Heart right ventricle (tissue), 16 donors: ENCODE measurements at regions not wholly inside any gene's neighbourhood (a gene's known extent, or its start where the extent isn't known, plus 50 kb on each side); places are given as distances from the start of the nearest gene placed in this dataset.

Experiments used
- ATAC-seq, 8 donors: fragments of 200-7000 bp; cut with Tn5 transposase; one replicate each; pipeline ENCODE4 v1.9.1; 2020; ENCODE audit warnings: mild to moderate bottlenecking in 8 of 8, moderate library complexity in 8 of 8, moderate number of reproducible peaks in 1 of 8
- DNase-seq, 2 donors: peaks; one replicate each; pipeline ENCODE4 v3.0.0-alpha.2; 2020
- H3K27ac ChIP-seq, 10 donors: fragments of 200-600 bp; sonication (generic) in 2 of 10; one replicate each; pipeline versions ENCODE4 v1.5.0 to v1.8.0; 2020 to 2022; ENCODE audit warnings: mild to moderate bottlenecking in 3 of 10
- H3K27me3 ChIP-seq, 7 donors: fragments of 200-600 bp; one replicate each; pipeline ENCODE4 v1.8.0; 2021 to 2022; ENCODE audit warnings: mild to moderate bottlenecking in 2 of 7
- H3K36me3 ChIP-seq, 9 donors: fragments of 200-600 bp; sonication (generic) in 1 of 9; one replicate each; pipeline versions ENCODE4 v1.5.0 to v1.8.0; 2020 to 2022; ENCODE audit warnings: mild to moderate bottlenecking in 2 of 9
- H3K4me1 ChIP-seq, 9 donors: fragments of 200-600 bp; sonication (generic) in 1 of 9; one replicate each; pipeline versions ENCODE4 v1.5.0 to v1.8.0; 2020 to 2022; ENCODE audit warnings: mild to moderate bottlenecking in 4 of 9
- H3K4me3 ChIP-seq, 10 donors: fragments of 200-600 bp; sonication (generic) in 2 of 10; one replicate each; pipeline versions ENCODE4 v1.5.0 to v1.8.0; 2020 to 2022; ENCODE audit warnings: mild to moderate bottlenecking in 7 of 10, moderate library complexity in 2 of 10
- H3K9me3 ChIP-seq, 11 donors: fragments of 200-600 bp in 10 of 11; sonication (generic) in 2 of 11; one replicate each; pipeline versions ENCODE4 v1.5.0 to v1.8.0; 2013 to 2022; ENCODE audit warnings: mild to moderate bottlenecking in 2 of 11, control low read depth in 1 of 11, moderate library complexity in 1 of 11
- WGBS, 2 donors: extraction: QIAGEN DNeasy Blood & Tissue Kit; methylation state at CpG; one replicate each; pipeline ENCODE4 v1.1.7; 2013; ENCODE audit warnings: inconsistent platforms in 1 of 2; 5-methylcytosine and 5-hydroxymethylcytosine counted together
- intact Hi-C, 10 donors: fragments of 100-400 bp; cut with DNase I; formaldehyde crosslinking; loops; one replicate each; pipeline versions ENCODE4 v1.11.1 to v1.14.2; 2022
- TF ChIP-seq, protein P1 (sequence below), 9 donors: fragments of 200-600 bp; sonication (generic) in 2 of 9; IDR thresholded peaks; one replicate each; pipeline versions ENCODE4 v1.5.0 to v1.8.0; 2021 to 2022; ENCODE audit warnings: antibody characterized with exemption in 9 of 9, mild to moderate bottlenecking in 5 of 9, moderate library complexity in 1 of 9
- donor health status: Arrhythmogenic right ventricular cardiomyopathy.
- donor health status: ischemic (EF 13 %, LVEDD 7.1; RV severe dilation, severe dysfunction).
- donor health status: healthy with polysubstance abuse.
- donor health status: DM: no; HTN: yes; CAD: no.
- donor health status: DM: no; HTN: no; CAD: no.
- donor health status: ischemic (EF 25% LVEDD 6.9; RV normal size, moderate dysfunction).
- donor health status: ischemic (EF 25% LVEDD 5.7; RV mildly dilated, moderate dysfunction).
- donor health status: healthy.
- donor health status: DM: yes; HTN: yes; CAD: no.
- donor health status: Ischemic cardiomyopathy.
- donor health status: ischemic (EF 35%, LVEDD 5.7; RV mildly dilated, moderate dysfunction).
- donor health status: nonischemic (EF 11% LVEDD 7.7; RV severe dilation, severe dysfunction).
- donor health status: DM: yes; HTN: yes; CAD: no.
- donor health status: PGD.
- donor health status: ischemic (EF 29% LVEDD 5.4; RV normal size, mild dysfunction).
- donor health status: nonischemic (EF 23%, LVEDD 6.1; RV moderate dilation, normal function).

DNA sequence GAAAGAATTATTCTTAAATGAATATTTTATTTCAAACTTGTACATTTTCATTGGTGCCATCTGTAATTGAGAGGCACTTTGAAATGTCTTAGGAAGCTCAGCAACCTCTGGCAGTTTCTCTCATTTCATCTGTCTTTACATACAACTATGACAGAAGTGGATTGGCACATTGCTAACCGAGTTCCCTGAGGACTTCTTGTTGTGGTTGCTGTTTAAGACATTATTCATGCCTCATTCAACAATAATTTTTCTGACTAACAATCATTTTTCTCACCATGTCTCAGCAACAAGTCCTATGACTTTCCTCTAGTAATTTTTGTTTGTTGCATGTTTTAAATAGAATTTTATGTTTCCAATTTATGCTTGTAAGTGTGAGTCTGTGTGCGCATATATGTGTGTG lies 284.0 kb upstream of the CWC22 start:
- DNase-seq (no peak), ATAC-seq (no peak)
- intact Hi-C loops: no loop called here
- H3K27me3 ChIP-seq: no peaks in the 10 kb centered on the region
- 18 to 44% methylated on average over 2 of the region's 2 CpGs for WGBS, 2 donors
- H3K4me1 ChIP-seq: no peaks in the 10 kb centered on the region
- H3K36me3 ChIP-seq: no peaks in the 10 kb centered on the region
- TF ChIP-seq, protein P1, sequence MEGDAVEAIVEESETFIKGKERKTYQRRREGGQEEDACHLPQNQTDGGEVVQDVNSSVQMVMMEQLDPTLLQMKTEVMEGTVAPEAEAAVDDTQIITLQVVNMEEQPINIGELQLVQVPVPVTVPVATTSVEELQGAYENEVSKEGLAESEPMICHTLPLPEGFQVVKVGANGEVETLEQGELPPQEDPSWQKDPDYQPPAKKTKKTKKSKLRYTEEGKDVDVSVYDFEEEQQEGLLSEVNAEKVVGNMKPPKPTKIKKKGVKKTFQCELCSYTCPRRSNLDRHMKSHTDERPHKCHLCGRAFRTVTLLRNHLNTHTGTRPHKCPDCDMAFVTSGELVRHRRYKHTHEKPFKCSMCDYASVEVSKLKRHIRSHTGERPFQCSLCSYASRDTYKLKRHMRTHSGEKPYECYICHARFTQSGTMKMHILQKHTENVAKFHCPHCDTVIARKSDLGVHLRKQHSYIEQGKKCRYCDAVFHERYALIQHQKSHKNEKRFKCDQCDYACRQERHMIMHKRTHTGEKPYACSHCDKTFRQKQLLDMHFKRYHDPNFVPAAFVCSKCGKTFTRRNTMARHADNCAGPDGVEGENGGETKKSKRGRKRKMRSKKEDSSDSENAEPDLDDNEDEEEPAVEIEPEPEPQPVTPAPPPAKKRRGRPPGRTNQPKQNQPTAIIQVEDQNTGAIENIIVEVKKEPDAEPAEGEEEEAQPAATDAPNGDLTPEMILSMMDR (IDR thresholded peaks at IDR 0.05): no peak
- H3K9me3 ChIP-seq: peaks cover 0 to 4% (median 0%) of the 10 kb centered on the region in 11 donors
- H3K27ac ChIP-seq: no peak overlapping the region
- no peak overlapping the region for H3K4me3 ChIP-seq

DNA sequence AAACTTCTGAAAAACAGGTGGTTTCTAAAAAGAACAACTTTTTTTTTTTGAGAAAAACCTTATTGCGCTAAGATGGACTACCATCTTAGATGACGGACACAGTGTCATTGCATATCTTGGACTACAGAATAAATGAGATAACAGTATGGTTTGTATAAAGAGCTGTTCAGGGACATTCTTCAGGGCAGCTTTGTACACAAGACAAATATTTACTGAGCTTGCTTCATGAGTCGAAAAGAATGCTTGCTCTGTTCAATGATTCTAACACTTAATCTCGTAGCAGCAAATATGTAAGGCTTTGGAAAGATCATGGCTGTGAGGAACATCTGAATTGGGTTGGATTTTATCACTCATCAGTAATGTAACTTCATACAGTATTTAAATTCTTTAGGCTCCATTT lies 282.5 kb upstream of the CWC22 start:
- 71 to 75% methylated on average over 4 of the region's 4 CpGs for WGBS, 2 donors
- ATAC-seq: no peak
- intact Hi-C loops: no loop called here

DNA sequence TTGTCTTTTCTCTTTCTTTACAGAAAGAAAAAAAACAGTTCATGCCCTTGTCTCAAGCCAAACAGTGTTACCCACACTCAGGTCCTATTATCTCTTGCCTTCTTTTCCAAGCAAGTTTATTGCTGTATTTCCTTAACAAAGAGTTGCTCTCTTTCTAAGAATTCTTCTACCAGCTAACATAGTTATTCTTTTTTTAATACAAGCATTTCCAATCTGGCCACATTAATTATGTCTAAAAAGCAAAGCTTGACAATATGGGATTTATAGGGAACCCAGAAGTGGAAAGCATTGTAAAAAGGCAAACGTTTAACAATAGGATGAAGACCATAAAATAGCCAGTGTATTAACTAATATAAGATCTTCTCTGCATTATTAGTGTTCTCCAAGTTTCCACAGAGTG lies 272.5 kb upstream of the CWC22 start:
- TF ChIP-seq, protein P1 (IDR thresholded peaks at IDR 0.05): no peak
- ATAC-seq (no peak), DNase-seq (no peak)
- intact Hi-C loops: no loop called here
- 67 to 77% methylated on average over 1 of the region's 1 CpG for WGBS, 2 donors
- no peaks in the 10 kb centered on the region for H3K4me1 ChIP-seq
- H3K4me3 ChIP-seq: no peak overlapping the region
- no peaks in the 10 kb centered on the region for H3K27me3 ChIP-seq
- H3K9me3 ChIP-seq: peaks cover 0 to 7% (median 0%) of the 10 kb centered on the region in 11 donors
- no peaks in the 10 kb centered on the region for H3K36me3 ChIP-seq
- no peak overlapping the region for H3K27ac ChIP-seq

More for the DNA sequence above, 282.5 kb upstream of the CWC22 start:
- no peak overlapping the region for H3K27ac ChIP-seq
- TF ChIP-seq, protein P1 (IDR thresholded peaks at IDR 0.05): no peak
- no peaks in the 10 kb centered on the region for H3K36me3 ChIP-seq
- no peak for DNase-seq
- no peaks in the 10 kb centered on the region for H3K4me1 ChIP-seq
- no peaks in the 10 kb centered on the region for H3K27me3 ChIP-seq
- peaks cover 0 to 4% (median 0%) of the 10 kb centered on the region in 11 donors for H3K9me3 ChIP-seq
- no peak overlapping the region for H3K4me3 ChIP-seq

DNA sequence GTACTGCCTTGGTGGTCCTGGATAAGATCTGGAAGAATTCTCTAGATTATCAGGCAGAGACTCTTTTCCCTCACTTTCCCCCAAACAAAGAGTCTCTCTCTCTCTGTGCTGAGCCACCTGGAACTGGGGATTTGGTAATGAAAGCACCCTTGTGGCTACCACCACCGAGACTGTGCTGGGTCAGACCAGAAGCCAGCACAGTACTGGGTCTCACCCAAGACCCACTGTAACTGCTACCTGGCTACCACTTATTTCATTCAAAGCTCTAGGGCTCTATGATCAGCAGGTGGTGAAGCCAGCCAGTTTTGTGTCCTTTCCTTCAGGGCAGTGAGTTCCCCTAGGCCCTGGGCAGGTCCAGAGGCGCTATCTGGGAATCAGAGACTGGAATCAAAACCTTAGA lies 269.6 kb upstream of the CWC22 start:
- ATAC-seq (no peak), DNase-seq (no peak)
- Histone ChIP-seq H3K9me3 (peaks cover 0 to 28% (median 5%) of the 10 kb centered on the region in 11 donors), H3K36me3 (no peaks in the 10 kb centered on the region), H3K27ac (no peak overlapping the region), H3K27me3 (no peaks in the 10 kb centered on the region), H3K4me3 (no peak overlapping the region), H3K4me1 (no peaks in the 10 kb centered on the region)
- intact Hi-C loops: no loop called here
- 75 to 84% methylated on average over 2 of the region's 2 CpGs for WGBS, 2 donors
- TF ChIP-seq, protein P1 (IDR thresholded peaks at IDR 0.05): no peak
